GM19397 (cell line): ENCODE measurements at regions not wholly inside any gene's neighbourhood (a gene's known extent, or its start where the extent isn't known, plus 50 kb on each side); places are given as distances from the start of the nearest gene placed in this dataset.

Source experiments
- ATAC-seq: cut with Tn5 transposase; IDR thresholded peaks from one replicate; pipeline ENCODE4 v1.9.1; 2021; ENCODE audit warnings: mild to moderate bottlenecking, moderate library complexity; ENCODE audit not compliant: unreplicated experiment

DNA sequence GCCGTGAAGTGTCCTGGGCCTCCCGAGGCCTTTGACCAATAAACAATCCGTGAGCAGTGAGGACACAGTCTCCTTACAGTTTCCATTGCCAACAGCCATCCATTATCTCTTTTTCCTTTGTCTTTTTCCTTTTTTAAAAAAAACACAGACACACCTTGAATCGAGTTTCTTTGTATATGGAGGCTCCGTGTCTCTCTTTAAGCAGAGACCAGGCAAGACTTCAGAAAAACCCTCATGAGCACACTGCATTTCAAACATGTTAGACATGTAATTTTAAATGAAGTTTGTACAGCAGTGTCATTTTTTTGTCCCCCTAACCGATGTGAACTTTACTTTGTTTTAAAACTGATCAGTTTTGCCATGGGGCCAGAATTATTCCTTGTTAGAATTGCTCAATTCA lies 111.1 kb downstream of the SPTSSA start:
- ATAC-seq, result no peak

DNA sequence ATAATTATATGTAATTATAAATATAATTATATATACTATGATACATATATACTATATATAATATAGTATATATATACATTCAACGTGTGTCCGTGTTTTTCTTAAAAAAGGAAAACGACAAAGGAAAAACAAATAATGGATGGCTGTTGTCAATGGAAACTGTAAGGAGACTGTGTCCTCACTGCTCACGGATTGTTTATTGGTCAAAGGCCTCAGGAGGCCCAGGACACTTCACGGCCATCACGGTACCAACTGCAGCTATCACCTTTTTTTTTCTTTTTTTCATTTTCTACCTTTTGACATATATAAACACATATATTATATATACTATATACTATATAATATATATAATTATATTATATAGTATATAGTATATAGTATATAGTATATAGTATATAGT lies 113.4 kb downstream of the SPTSSA start:
- ATAC-seq, result no peak

DNA sequence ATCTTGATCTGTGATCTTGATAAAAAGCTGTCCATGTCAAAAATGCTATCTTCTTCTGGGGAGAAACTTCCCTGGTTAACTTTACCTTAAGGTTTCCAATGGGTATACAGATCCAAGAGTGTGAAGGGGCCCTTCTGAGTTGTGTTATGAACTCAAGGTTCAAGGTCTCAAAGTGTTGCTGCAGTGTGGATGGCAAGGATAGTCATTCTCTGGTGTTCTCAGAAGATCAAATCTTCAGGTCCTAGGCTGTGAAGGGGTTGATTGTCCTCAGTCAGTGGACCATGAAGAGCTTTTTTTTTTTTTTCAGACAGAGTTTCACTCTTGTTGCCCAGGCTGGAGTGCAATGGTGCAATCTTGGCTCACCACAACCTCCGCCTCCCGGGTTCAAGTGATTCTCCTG lies 114.4 kb downstream of the SPTSSA start:
- ATAC-seq, result peak; percentile 73

DNA sequence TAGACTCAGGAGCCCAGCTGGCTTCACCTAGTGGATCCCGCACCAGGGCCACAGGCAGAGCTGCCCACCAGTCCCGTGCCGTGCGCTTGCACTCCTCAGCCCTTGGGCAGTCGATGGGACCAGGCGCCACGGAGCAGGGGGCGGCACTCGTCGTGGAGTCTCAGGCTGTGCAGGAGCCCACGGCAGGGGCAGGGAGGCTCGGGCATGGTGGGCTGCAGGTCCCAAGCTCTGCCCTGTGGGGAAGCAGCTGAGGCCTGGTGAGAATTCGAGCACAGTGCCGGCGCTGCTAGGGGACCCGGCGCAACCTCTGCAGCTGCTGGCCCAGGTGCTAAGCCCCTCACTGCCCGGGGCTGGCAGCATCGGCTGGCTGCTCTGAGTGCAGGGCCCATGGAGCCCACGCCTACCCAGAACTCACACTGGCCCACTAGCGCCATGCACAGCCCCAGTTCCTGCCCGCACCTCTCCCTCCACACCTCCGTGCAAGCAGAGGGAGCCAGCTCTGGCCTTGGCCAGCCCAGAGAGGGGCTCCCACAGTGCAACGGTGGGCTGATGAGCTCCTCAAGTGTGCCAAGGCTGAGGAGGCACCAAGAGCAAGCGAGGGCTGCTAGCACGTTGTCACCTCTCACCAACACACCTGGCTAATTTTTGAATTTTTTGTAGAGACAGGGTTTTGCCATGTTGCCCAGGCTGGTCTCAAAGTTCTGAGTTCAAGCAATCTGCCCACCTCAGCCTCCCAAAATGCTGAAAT lies 116.1 kb downstream of the SPTSSA start:
- no peak for ATAC-seq

DNA sequence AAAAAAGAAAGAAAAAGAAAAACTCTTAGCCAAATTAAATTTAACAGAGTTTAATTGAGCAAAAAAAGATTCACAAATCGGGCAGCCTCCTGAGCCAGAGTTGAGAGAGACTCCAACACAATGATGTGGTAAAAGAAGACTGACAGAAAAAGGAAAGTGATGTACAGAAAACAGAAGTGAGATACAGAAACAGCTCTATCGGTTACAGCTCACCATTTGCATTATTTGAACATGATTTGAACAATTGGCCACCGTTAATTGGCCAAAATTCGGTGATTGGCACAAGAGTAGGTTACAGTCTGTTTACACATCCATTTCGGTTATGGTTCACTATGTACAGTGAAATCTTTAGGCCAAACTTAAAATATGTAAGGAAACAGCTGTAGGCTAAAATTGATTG lies 117.7 kb downstream of the SPTSSA start:
- no peak for ATAC-seq

DNA sequence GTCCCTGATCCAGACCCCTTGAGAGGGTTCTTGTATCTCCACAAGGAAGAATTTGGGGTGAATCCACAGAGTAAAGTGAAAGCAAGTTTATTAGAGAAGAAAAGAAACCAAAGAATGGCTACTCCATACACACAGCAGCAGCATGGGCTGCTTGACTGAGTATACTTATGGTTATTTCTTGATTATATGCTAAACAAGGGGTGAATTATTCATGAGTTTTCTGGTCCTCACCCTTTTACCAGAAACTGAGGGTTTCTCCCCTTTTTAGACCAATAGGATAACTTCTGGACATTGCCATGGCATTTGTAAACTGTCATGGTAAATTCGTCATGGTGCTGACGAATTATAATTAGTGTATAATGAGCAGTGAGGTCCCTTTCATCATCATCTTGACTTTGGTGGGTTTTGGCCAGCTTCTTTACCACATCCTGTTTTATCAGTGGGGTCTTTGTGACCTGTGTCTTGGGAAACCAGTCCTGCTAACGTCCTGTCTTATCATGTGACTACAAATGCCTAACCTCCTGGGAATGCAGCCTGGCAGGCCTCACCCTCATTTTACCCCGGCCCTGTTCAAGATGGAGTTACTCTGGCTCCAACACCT lies 121.9 kb downstream of the SPTSSA start:
- ATAC-seq, result no peak

DNA sequence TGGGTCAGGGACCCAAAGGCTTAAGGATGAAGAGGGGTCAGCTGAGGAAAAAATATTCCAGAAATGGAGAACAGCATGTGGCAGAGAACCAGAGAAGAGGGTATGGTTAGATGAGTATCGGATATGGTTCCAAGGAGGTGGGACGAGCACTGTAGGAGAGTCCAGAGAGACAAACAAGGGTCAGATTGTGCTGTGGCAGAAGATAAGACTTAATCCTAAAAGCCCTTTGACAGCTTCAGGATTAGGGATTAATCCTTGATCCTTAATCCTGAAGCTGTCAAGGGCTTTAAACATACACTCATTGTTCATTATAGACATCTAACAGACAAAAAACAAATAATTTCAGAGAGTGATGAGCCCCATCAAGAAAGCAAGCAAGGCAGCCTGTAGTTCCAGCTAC lies 124.0 kb downstream of the SPTSSA start:
- no peak for ATAC-seq

DNA sequence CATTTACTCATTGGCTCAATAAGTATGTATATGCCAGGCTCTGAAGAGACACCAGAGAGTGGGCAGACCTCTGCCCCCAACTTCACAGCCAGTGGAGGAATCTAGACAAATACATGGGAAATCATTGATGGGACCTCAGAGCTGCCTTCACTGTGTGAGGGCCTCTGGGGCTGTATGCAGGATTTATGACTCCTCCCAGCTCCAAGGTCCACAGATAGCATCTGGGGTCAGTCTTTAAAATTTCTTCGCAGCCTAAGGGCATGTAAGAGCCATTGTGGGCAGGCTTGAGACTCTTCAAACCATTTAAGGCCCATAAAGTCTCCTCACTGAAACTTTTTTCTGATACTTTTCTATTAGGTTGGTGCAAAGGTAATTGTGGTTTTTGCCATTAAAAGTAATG lies 125.5 kb downstream of the SPTSSA start:
- no peak for ATAC-seq

DNA sequence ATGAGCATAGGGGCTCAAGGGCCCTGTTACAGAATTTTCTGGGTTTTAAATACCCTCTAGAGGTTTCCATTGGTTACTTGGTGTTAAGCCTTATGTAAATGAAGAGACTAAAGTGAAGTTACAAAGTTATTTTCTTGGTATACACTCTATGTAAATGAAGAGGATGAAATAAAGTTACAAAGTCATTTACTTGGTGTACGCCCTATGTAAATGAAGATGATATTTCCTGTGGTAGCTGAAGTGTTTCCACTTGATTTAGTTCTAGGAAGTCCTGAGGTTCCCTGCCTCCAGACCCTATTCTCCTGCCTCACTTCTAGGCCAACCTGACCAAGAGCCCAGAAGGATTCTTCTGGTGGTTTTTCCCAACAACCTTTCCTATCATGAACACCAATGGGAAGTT lies 126.1 kb downstream of the SPTSSA start:
- no peak for ATAC-seq

DNA sequence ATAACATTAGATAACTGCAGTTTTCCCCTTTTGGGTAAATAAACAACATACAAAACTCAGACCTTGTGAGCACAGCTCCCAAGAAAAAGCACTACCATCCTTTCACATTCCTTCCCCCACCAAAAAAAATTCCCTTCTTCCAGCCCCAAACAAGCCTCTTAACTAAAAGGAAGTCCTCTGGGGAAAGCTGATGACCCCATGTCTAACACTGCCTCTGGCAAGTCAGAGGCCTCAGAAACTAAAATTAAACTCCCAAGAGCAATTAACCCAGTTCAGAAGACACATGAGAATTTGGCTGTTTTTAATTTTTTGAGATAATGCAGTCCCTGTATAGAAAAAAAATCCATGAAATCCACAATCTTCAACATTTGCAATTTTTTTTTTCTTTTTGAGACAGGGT lies 127.7 kb downstream of the SPTSSA start:
- no peak for ATAC-seq

DNA sequence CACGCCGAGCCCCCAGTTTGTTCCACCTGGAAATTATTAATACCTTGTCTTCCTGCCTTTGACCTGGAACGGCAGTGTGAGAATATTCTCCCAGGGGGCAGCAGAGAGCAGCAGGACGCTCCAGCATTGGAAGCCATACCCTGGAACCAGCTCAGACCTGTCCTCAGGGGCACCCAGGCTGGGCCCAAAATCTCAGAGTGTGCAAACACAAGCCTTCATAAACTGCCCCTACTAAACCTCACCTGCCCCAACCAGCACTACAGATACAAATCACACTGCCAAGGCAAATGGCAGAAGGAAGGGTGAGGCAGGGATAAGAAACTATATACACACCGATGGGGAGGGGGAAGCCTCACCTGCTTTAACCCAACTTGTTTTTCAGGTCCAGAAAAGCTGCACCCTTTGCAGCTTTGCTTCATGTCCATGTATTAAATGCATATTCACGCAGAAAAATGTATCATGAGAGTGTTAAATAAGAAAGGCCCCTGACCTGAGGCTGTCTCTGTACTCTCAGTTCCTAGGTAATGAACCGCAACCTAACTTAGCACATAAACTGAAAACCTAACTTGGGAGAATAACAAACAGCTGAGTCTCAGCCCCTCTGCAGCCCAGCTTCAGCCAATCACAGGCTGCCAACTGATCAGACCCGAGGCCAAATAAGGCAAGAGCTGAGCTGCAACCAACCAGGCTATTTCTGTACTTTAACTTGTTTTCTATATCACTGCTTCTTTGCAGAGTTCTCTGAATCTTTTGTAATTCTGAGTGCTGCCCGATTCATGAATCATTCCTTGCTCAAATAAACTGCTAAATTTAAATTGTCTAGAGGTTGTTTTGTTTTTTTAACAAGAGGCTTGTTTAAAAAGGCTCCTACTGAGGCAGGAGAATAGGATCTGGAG lies 130.1 kb downstream of the SPTSSA start:
- ATAC-seq, result peak; percentile 78

DNA sequence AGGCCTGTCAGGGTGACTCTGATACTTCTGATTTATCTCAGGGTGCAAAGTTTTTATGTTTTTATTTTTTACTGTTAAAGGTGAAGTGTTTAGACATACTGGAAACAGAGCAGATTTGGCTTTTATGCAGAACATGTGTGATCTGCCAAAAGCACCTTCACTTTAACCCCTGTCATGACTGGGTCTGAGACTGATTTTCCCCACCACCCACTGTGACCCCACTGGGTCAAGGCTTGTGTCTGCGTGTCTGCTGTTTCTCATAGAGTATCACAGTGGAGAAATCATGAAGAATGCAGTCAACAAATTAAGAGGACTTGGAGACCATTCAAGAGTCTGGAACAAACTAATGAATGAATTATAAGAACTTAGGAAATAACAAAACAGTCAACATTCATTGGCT lies 131.2 kb downstream of the SPTSSA start:
- ATAC-seq, result no peak

DNA sequence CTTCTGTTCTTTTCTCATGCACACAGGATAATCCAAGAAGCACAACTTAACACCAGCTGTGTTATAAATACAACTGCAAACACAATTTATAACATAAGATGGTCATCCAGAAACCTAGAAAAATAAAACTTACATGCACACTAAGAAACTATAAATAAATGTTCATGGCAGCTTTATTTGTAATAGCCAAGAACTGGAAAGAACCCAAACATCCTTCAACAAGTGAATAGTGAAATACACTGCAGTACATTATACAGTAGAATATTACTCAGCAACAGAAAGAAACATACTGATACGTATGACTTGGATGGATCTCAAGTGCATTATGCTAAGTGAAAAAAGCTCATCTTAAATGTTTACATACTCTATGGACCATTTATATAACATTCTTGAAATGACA lies 132.7 kb downstream of the SPTSSA start:
- no peak for ATAC-seq

DNA sequence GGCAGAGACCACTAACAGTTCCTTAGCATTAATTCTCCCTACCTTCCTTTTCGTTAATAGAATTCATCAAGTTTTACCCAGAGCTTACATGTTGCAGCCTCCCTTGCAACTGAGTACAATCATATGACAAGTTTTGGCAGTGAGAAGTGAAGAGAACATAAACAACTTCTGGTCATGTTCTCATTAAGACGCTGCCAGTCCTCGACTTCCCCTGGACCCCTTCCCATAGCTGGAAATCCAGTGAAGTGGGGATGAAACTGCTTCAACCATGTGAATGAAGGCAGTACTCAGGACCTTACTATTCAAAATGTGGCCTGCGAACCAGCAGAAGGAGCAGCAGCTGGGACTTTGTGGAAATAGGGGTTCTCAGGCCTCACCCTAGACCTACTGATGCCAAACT lies 133.9 kb downstream of the SPTSSA start:
- ATAC-seq, result no peak

DNA sequence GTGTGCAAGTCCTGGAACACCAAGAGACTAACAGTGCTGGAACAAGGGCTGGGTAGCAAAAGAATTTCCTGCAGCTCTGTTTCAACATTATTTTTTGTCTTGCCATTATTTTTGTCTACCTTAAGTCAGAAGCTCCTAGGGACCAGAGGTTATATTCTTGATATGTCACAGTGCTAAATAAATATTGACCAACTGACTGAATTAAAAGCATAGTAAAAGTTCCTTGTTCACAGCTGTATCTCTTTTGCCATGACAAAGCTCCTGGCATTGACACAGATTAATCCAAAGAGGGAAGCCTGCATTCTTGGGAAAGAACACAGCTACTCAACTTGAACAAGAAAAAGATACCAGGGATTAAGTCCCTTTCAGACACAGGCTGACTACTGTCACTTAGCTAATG lies 136.5 kb downstream of the SPTSSA start:
- ATAC-seq, result no peak

DNA sequence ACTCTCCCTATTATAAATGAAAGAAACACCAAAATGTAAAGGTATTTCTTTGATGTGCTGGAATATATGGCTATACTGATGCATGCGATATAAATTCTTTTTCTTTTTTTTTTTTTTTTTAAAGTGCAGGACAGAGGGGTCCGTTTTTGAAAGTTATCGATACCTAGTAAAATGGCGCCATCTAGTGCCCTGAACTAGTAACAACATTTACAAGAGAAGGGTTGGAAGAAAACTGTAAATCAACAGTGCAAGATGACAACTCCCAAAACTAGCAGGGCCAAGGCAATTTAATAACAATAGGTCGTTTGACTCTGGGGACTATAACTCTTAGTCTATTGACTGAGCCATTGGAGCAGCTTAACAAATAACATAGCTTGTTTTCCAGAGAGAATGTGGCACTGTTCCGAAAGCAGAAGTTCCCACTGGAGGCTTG lies 137.7 kb downstream of the SPTSSA start:
- ATAC-seq, result no peak

DNA sequence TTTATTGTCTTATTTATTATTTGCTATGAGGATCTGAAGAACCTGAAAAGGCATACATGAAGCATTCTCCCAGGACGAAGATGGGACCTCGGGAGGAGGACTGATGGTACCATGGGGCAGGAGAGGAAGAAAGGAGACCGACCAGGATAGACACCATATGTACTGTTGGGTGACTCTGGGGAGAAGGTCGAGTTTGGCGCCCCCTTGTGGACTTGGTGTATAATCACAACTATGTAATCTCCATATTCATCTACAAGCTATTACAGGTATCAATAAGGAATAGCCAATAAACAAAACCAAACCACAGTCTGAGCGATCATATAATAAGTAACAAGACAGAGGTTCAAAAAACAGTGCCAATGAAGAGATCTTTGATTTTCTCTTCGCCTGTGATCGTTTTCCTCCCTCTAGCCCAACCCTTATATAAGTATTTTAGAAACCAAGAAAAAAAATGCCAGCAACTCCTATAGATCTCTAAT lies 139.1 kb downstream of the SPTSSA start:
- ATAC-seq, result peak; percentile 66

DNA sequence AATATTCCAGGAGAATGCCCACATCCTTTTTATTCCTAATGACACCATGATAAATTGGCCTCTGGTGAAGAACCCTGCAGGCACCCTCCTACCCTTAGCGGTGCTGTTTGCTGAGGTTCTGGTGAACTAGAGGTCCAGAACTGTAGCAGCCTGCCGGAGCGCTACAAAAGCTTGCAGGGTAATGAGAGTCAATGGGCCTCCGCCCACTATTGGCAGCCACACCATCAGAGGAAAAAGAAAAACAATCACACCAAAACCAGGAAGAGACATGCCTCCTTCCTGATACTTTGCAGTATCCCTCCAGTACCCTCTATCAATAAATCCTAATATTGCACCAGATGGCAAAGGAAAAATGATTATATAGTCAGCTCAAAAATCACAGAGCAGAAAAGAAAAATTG lies 142.9 kb downstream of the SPTSSA start:
- ATAC-seq, result no peak

DNA sequence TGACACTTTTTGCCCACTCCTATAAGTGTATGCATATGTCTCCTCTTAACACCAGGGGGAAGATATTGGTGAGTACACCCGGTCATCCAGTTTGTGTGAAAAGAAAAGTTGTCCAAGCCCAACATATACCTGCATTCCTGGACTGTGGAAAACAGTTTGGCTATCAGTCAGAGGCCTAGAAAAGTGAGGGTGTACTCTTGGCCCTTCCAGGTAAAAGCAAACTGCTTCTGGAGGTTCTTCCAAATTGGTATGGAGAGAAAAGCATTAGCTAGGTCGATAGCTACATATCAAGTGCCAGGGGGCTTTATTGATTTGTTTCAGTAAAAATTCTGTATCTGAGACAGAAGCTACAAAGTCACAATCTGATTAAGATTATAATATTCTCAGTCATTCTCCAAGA lies 144.0 kb downstream of the SPTSSA start:
- ATAC-seq, result no peak

DNA sequence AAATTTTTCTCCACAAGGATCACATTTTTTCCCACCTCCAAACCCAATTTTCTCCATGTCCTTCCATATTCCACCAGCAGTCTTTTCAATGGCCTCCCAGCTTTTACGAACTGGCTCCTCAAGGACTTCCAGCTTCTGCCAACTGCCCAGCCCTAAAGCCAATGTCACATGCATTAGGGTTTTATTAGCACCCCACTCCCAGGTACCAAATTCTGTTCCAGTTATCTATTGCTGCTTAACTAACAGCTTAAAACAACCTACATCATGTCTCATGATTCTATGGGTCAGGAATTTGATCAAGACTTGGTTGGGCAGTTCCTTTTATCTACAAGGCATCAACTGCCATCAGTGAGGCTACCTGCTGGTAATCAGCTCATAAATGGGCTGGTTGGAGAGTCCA lies 151.3 kb downstream of the SPTSSA start:
- ATAC-seq, result no peak

DNA sequence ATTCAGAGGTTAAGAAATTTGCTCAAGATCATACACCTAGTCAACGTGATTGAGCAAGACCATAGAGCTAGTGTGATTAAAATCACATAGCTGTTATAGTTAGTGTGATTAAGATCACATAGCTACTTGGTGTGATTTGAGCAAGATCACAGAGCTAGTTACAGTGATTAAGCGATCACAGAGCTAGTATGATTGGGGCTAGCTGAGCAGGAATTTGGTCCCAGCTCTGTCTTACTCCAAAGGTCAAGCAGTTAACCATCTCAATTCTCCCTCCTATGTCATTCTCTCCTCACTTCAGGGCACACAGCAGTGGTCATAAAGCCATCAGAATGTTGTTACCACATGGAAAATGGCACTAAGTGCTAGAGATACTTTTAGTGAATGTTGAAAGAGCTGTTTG lies 158.2 kb downstream of the SPTSSA start:
- ATAC-seq, result no peak

DNA sequence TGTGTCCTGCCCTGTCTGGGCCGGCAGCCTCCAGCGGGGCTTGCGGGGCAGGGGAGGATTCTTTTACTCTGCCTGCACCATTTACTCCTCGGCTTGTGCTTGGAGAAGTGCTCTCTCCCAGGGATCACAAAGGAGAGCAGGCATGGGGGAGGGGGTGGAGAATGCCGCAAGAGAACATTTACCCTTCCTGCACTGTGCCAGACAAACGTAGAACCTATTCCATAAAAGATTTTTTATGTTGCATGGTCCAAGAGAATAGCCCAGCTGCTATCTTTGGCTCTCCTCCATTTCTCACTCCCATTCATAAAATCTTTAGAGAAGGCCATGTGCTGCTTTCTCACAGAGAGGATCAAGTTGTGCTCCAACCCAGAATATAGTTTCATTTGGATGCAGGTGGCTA lies 159.4 kb downstream of the SPTSSA start:
- no peak for ATAC-seq
